ENCODE measurements at regions not wholly inside any gene's neighbourhood (a gene's known extent, or its start where the extent isn't known, plus 50 kb on each side); places are given as distances from the start of the nearest gene placed in this dataset.

DNA sequence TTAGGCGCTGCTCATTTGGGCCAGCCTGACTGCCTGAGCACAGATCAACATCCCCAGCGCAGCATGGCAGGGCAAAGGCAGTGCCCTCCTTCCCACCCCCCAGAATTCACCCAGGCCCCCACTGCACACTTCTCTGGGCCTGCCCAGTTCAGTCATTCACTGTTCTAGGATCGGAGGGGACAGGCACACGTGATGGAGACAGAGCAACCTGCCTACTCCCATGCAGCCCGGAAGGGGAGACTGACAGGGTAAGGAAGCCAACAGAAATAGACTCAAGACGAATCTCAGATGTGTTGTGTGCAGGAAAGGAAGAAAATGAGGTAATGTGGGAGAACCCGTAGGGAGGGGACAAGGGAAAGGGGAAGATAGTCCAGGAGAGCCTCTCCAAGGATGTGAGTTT, 59.2 kb upstream of the LYRM9 start:
- DNase-seq (ENCODE audit: low read depth in 1 of 2, low spot score in 2 of 2) (no peak), FAIRE-seq (no peak)
- Histone ChIP-seq H2BK15ac (ENCODE audit: low read length) (no peak overlapping the region), H3K4ac (replicated peaks; ENCODE audit: insufficient read length, low read depth, low read length) (no peak overlapping the region), H2AK5ac (ENCODE audit: low read depth, low read length) (no peak overlapping the region), H3K14ac (ENCODE audit: insufficient read length) (no peak overlapping the region), H3K23ac (ENCODE audit: insufficient read length) (no peak overlapping the region), H3K27me3 (replicated peaks in 1 of 4; ENCODE audit: control insufficient read depth in 3 of 4, extremely low read depth in 1 of 4, insufficient read depth in 3 of 4, low read length in 3 of 4) (no peaks in the 10 kb centered on the region), H2BK5ac (ENCODE audit: low read depth, low read length) (no peak overlapping the region), H3K4me2 (ENCODE audit: insufficient read depth in 1 of 2, low read depth in 2 of 2, low read length in 2 of 2) (no peak overlapping the region), H4K5ac (ENCODE audit: insufficient read length, low read depth, low read length) (no peak overlapping the region), H3K9ac (replicated peaks in 1 of 4; ENCODE audit: extremely low read depth in 1 of 4, low read depth in 3 of 4, low read length in 3 of 4) (no peak overlapping the region), H4K91ac (replicated peaks; ENCODE audit: insufficient read length, low read length) (no peak overlapping the region), H3K56ac (replicated peaks; ENCODE audit: insufficient read length, low read depth, low read length) (no peak overlapping the region), H4K20me1 (replicated peaks in 1 of 2; ENCODE audit: control insufficient read depth in 1 of 2, insufficient read depth in 2 of 2, low read length in 2 of 2) (peaks cover 0 to 1% of the 10 kb centered on the region in 2 experiments), H2AFZ (ENCODE audit: low read length) (no peak overlapping the region), H3K79me1 (ENCODE audit: low read depth, low read length) (no peaks in the 10 kb centered on the region), H3K23me2 (ENCODE audit: low read depth, low read length) (no peaks in the 10 kb centered on the region), H3K4me3 (ENCODE audit: extremely low read depth in 1 of 4, insufficient read depth in 2 of 4, low read depth in 3 of 4, low read length in 4 of 4) (no peak overlapping the region), H3K18ac (ENCODE audit: extremely low read depth, low read length) (no peak overlapping the region), H2BK20ac (ENCODE audit: low read length) (0 out of 2 replicates have a peak overlapping the region, but pooled peaks have one; percentile 35), H2BK12ac (ENCODE audit: low read depth, low read length) (no peak overlapping the region), H3K4me1 (replicated peaks in 1 of 4; ENCODE audit: control insufficient read depth in 3 of 4, insufficient read depth in 4 of 4, low read length in 3 of 4) (peaks cover 2 to 15% (median 8%) of the 10 kb centered on the region in 4 experiments), H3K27ac (ENCODE audit: low read depth, low read length) (no peak overlapping the region), H3K79me2 (ENCODE audit: control insufficient read depth in 1 of 2, insufficient read depth in 2 of 2, low read length in 2 of 2) (no peaks in the 10 kb centered on the region), H2BK120ac (replicated peaks; ENCODE audit: low read depth, low read length) (no peak overlapping the region), H3K36me3 (ENCODE audit: control insufficient read depth in 2 of 4, insufficient read depth in 4 of 4, low read length in 3 of 4) (no peaks in the 10 kb centered on the region), H4K8ac (ENCODE audit: extremely low read depth, insufficient read depth, low read length) (no peak overlapping the region), H3K9me3 (ENCODE audit: insufficient read depth in 2 of 2, low read depth in 1 of 2, low read length in 1 of 2) (no peaks in the 10 kb centered on the region)
- WGBS, 2 experiments (ENCODE audit: extremely low coverage in 1 of 2, insufficient coverage in 1 of 2, insufficient read length in 1 of 2, insufficient replicate concordance in 2 of 2, low coverage in 1 of 2, low lambda C conversion rate in 2 of 2, missing lambda C conversion rate in 1 of 2), result 80% methylated on average over 7 of the region's 7 CpGs; no CpG with 5 or more reads in 1 of the 2 experiments
- CTCF ChIA-PET (ENCODE audit: partially characterized antibody), result interaction anchor here (1.5 kb wide), 1 partner anchor 196 kb away, joined by 3 read pairs; no protein-coding TSS in a partner anchor
- TF ChIP-seq TAF7 (optimal IDR thresholded peaks at IDR 0.05; ENCODE audit: borderline replicate concordance, low read depth, low read length), result no peak
- TF ChIP-seq SRF (IDR thresholded peaks at IDR 0.05; ENCODE audit: low read depth, low read length), result no peak
- TF ChIP-seq KDM1A (IDR thresholded peaks at IDR 0.05; ENCODE audit: borderline replicate concordance, low read length), result no peak
- TF ChIP-seq, protein P1, sequence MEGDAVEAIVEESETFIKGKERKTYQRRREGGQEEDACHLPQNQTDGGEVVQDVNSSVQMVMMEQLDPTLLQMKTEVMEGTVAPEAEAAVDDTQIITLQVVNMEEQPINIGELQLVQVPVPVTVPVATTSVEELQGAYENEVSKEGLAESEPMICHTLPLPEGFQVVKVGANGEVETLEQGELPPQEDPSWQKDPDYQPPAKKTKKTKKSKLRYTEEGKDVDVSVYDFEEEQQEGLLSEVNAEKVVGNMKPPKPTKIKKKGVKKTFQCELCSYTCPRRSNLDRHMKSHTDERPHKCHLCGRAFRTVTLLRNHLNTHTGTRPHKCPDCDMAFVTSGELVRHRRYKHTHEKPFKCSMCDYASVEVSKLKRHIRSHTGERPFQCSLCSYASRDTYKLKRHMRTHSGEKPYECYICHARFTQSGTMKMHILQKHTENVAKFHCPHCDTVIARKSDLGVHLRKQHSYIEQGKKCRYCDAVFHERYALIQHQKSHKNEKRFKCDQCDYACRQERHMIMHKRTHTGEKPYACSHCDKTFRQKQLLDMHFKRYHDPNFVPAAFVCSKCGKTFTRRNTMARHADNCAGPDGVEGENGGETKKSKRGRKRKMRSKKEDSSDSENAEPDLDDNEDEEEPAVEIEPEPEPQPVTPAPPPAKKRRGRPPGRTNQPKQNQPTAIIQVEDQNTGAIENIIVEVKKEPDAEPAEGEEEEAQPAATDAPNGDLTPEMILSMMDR (IDR thresholded peaks at IDR 0.05; ENCODE audit: control extremely low read depth in 1 of 3, insufficient read depth in 1 of 3, low read depth in 1 of 3, low read length in 3 of 3), result no peak
- no peak for TF ChIP-seq RBBP5 (IDR thresholded peaks at IDR 0.05; ENCODE audit: borderline replicate concordance, low read depth, low read length)
- no peak for TF ChIP-seq CTBP2 (IDR thresholded peaks at IDR 0.05; ENCODE audit: borderline replicate concordance, insufficient read depth, insufficient read length, low read length)
- TF ChIP-seq, protein P2, sequence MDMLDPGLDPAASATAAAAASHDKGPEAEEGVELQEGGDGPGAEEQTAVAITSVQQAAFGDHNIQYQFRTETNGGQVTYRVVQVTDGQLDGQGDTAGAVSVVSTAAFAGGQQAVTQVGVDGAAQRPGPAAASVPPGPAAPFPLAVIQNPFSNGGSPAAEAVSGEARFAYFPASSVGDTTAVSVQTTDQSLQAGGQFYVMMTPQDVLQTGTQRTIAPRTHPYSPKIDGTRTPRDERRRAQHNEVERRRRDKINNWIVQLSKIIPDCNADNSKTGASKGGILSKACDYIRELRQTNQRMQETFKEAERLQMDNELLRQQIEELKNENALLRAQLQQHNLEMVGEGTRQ (IDR thresholded peaks at IDR 0.05; ENCODE audit: low read length), result no peak
- POLR2A ChIA-PET (ENCODE audit: partially characterized antibody), result no interaction called here
